ENCODE measurements at regions not wholly inside any gene's neighbourhood (a gene's known extent, or its start where the extent isn't known, plus 50 kb on each side); places are given as distances from the start of the nearest gene placed in this dataset.

- no peak for TF ChIP-seq SUZ12 (IDR thresholded peaks at IDR 0.05; ENCODE audit: extremely low read depth, insufficient read depth, insufficient read length)
- TF ChIP-seq YY1 (IDR thresholded peaks at IDR 0.05; ENCODE audit: insufficient read depth, insufficient read length): no peak
Measured at GRCh38 chr2:4838626-4839025, 853.6 kb upstream of the SOX11 start.
